GM06990 (cell line): ENCODE measurements at regions not wholly inside any gene's neighbourhood (a gene's known extent, or its start where the extent isn't known, plus 50 kb on each side); places are given as distances from the start of the nearest gene placed in this dataset.

Source experiments
- DNase-seq: peaks from one replicate; pipeline ENCODE4 v3.0.0-alpha.2; 2011; ENCODE audit not compliant: insufficient read length; ENCODE audit errors: extremely low read depth
- H3K27me3 ChIP-seq: replicated peaks from 2 replicates; pipeline ENCODE4 v1.6.0; 2011; ENCODE audit warnings: low read length; ENCODE audit not compliant: control insufficient read depth, insufficient read depth
- H3K36me3 ChIP-seq: 2 replicates; pipeline ENCODE4 v1.5.1; 2011; ENCODE audit warnings: low read length; ENCODE audit not compliant: control insufficient read depth, insufficient read depth
- H3K4me3 ChIP-seq: replicated peaks from 2 replicates; pipeline ENCODE4 v1.5.1; 2011; ENCODE audit warnings: low read depth, mild to moderate bottlenecking, control low read depth, low read length
- TF ChIP-seq, protein P1 (sequence below): IDR thresholded peaks from 2 replicates; pipeline ENCODE4 v1.5.1; 2011; ENCODE audit warnings: low read length, control low read depth, mild to moderate bottlenecking, inconsistent platforms; ENCODE audit not compliant: insufficient read depth, poor library complexity, severe bottlenecking

DNA sequence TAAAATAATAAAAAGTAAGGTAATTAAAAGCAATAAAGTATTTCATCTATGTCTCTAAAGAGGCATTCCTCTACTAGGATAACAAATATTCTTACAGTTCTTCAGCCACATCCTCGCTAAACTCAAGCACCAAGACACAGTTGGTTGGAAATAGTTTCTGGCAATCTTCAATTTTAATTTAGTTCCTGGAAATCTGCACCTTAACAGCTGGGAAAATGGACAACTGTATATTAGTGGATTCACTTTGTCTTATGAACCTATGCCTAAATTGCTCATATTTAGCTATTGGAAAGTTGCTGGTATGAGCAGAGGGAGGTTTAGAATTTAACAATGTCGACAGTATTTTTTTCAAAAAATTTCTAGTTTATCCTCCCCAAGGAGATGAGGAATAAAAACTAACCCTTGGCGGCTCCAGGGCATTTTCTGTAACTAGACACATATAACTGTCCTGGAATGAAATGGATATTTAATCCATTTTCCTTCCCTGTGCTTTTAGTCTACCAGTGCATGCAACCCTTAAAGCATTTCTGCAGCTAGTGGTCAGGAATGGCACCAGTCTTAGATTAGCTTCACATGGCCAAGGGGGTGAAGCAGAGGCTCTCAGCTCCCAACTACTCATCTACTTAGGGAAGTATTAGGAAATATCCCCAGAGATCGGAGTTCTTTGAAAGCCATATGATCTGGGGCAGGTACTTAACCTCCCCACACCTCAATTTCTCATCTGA lies 290.0 kb upstream of the THBS1 start:
- Histone ChIP-seq H3K4me3 (no peak overlapping the region), H3K27me3 (no peaks in the 10 kb centered on the region), H3K36me3 (no peaks in the 10 kb centered on the region)
- no peak for DNase-seq
- TF ChIP-seq, protein P1, sequence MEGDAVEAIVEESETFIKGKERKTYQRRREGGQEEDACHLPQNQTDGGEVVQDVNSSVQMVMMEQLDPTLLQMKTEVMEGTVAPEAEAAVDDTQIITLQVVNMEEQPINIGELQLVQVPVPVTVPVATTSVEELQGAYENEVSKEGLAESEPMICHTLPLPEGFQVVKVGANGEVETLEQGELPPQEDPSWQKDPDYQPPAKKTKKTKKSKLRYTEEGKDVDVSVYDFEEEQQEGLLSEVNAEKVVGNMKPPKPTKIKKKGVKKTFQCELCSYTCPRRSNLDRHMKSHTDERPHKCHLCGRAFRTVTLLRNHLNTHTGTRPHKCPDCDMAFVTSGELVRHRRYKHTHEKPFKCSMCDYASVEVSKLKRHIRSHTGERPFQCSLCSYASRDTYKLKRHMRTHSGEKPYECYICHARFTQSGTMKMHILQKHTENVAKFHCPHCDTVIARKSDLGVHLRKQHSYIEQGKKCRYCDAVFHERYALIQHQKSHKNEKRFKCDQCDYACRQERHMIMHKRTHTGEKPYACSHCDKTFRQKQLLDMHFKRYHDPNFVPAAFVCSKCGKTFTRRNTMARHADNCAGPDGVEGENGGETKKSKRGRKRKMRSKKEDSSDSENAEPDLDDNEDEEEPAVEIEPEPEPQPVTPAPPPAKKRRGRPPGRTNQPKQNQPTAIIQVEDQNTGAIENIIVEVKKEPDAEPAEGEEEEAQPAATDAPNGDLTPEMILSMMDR = no peak

DNA sequence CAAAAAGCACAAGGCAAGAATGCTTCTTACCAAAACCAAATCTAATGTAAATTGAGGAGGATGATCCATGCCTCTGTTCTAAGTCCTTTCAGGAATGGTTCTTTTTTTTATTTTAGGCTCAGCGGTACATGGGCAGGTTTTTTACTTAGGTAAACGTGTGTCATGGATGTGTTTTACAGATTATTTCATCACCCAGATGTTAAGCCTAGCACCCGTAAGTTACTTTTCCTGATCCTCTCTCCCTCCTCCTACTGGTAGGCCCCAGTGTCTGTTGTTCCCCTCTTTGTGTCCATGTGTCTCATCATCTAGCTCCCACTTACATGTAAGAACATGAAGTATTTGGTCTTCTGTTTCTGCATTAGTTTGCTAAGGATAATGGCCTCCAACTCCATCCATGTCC lies 289.2 kb upstream of the THBS1 start:
- TF ChIP-seq, protein P1 = no peak
- no peaks in the 10 kb centered on the region for H3K27me3 ChIP-seq
- no peaks in the 10 kb centered on the region for H3K36me3 ChIP-seq
- DNase-seq = no peak
- no peak overlapping the region for H3K4me3 ChIP-seq

DNA sequence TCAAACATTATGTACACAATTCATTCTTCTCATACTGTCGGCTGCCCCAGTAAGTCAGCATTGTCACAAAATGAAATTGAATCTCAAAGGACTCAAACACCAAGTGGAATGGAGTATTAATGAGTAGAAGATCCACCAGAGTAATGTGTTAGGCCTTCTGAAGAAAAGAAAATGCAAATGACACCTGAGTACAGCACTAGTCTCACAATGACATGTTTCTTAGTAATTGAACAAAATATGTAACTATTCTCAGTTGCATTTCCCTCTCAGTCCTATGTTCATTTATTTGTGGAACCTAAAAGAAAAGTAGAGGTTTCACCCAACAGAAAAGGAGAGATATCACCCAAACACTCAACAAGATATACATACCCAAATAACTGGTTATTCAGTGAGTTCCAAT lies 283.9 kb upstream of the THBS1 start:
- peak; percentile 10 for DNase-seq
- TF ChIP-seq, protein P1 = no peak
- Histone ChIP-seq H3K36me3 (no peaks in the 10 kb centered on the region), H3K4me3 (no peak overlapping the region), H3K27me3 (no peaks in the 10 kb centered on the region; the same call in 1 of the 2 replicates)

DNA sequence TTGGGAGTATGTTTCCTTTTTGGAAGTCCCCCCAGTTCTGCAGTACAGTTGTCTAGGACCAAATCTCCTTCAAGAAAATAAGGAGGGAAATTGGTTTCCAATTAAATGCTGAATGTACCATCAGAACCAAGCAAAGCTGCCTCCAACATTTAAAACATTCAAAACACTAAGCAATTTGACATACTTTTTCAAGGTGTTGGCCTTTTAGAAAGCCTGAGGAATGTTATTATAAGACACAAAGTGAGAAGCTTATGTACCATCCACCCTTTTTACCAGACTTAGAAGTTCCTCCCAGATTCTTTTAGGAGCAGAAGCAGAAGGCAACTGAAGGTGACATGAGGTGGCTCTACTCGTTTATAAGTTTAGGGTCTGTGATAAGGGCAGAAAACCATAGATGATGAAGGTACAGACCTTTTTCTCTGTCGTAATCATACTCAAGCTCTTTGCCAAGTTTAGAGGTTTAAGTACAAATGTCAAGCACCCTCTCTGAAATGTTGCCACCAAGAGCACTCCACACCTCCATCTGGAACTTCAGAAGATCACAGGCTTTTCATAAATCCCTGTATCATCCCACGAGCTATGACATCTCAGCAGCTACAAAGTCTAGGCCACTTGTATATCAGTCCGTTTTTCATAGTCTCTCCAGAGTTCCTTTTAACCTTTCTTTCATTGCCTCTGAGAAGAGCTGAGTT lies 282.5 kb upstream of the THBS1 start:
- Histone ChIP-seq H3K36me3 (no peaks in the 10 kb centered on the region), H3K27me3 (no peaks in the 10 kb centered on the region; the same call in 1 of the 2 replicates), H3K4me3 (no peak overlapping the region)
- TF ChIP-seq, protein P1 = no peak
- no peak for DNase-seq

DNA sequence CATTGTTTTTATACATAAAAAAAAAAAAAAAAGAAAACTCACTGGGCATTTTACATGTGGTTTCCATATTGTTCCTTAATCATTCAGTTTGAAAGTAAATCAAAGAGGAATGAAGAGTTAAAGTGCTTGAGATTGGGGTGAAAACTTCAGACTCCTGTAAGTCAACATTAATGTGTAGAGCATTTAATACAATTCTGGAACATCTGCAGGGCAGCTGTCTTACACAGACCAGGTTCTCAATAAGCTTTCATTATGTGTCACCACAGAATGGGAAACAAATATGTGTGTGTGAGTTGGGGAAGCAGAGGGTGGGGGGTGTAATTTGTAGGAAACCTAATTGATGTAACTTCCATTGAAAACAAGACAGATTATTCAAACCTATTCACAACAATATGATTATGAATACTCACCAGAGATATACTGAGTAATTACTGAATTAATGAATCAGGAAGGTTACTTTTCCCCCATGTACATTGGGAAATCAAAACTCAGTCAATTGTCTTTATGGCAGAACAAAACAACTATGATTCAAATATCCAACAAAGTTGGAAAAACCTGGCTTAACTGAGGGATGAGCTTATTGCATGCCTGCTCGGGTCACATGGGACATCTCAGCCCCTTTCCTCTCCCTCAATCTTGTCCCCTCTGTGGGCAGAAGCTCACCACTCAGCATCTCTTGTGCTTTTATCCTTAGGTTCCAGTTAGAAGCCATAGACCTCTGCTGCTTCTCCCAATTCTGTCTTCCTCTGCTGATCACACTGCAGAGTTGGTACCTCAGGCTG lies 281.2 kb upstream of the THBS1 start:
- H3K27me3 ChIP-seq = no peaks in the 10 kb centered on the region; the same call in 1 of the 2 replicates
- no peaks in the 10 kb centered on the region for H3K36me3 ChIP-seq
- no peak overlapping the region for H3K4me3 ChIP-seq
- no peak for DNase-seq
- TF ChIP-seq, protein P1 = no peak
